ENCODE measurements at regions not wholly inside any gene's neighbourhood (a gene's known extent, or its start where the extent isn't known, plus 50 kb on each side); places are given as distances from the start of the nearest gene placed in this dataset.

DNA sequence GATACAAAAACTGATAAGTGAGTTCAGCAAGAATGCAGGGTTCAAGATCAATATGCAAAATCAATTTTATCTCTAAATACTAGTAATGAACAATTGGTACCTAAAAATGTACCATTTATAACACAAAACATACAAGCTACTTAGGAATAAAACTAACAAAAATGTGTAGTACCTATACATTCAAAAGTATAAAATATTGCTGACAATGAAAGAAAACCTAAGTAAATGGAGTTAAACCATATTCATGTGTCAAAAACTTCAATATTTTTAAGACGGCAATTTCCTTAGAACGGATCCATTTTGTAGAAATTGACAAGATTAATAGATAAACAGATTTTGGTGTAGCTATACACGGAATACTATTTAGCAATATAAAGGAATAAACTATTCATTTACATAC, 343.1 kb upstream of the CCDC54 start:
- TF ChIP-seq, protein P1, sequence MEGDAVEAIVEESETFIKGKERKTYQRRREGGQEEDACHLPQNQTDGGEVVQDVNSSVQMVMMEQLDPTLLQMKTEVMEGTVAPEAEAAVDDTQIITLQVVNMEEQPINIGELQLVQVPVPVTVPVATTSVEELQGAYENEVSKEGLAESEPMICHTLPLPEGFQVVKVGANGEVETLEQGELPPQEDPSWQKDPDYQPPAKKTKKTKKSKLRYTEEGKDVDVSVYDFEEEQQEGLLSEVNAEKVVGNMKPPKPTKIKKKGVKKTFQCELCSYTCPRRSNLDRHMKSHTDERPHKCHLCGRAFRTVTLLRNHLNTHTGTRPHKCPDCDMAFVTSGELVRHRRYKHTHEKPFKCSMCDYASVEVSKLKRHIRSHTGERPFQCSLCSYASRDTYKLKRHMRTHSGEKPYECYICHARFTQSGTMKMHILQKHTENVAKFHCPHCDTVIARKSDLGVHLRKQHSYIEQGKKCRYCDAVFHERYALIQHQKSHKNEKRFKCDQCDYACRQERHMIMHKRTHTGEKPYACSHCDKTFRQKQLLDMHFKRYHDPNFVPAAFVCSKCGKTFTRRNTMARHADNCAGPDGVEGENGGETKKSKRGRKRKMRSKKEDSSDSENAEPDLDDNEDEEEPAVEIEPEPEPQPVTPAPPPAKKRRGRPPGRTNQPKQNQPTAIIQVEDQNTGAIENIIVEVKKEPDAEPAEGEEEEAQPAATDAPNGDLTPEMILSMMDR (IDR thresholded peaks at IDR 0.05; ENCODE audit: borderline replicate concordance, extremely low read depth, low read length, poor library complexity, severe bottlenecking) = no peak
- TF ChIP-seq EZH2 (IDR thresholded peaks at IDR 0.05; ENCODE audit: borderline replicate concordance, low read depth, low read length, severe bottlenecking) = no peak
